Psoas muscle (tissue), 7 donors: ENCODE measurements at regions not wholly inside any gene's neighbourhood (a gene's known extent, or its start where the extent isn't known, plus 50 kb on each side); places are given as distances from the start of the nearest gene placed in this dataset.

ENCODE experiments used
- ATAC-seq, 4 donors: fragments of 200-7000 bp; cut with Tn5 transposase; one replicate each; pipeline ENCODE4 v1.9.1; 2020; ENCODE audit warnings: moderate library complexity in 3 of 4, mild to moderate bottlenecking in 2 of 4
- DNase-seq, 2 donors: peaks; one replicate each; pipeline ENCODE4 v3.0.0-alpha.2; 2020
- H3K27ac ChIP-seq: fragments of 200-600 bp; one replicate; pipeline ENCODE4 v1.8.0; 2022
- H3K27me3 ChIP-seq, 3 donors: fragments of 200-600 bp in 1 of 3; one replicate each; pipeline versions ENCODE4 v1.6.1 to v1.8.0; 2013 to 2022; ENCODE audit warnings: low read length in 2 of 3, mild to moderate bottlenecking in 2 of 3, moderate library complexity in 1 of 3; ENCODE audit not compliant: insufficient read depth in 3 of 3
- H3K36me3 ChIP-seq, 2 donors: fragments of 200-600 bp in 1 of 2; one replicate each; pipeline versions ENCODE4 v1.6.1 to v1.8.0; 2013 to 2022; ENCODE audit warnings: low read depth in 1 of 2, mild to moderate bottlenecking in 1 of 2, moderate library complexity in 1 of 2; ENCODE audit not compliant: insufficient read depth in 1 of 2
- H3K4me1 ChIP-seq: fragments of 200-600 bp; one replicate; pipeline ENCODE4 v1.8.0; 2022
- H3K4me3 ChIP-seq: fragments of 200-600 bp; one replicate; pipeline ENCODE4 v1.8.0; 2022; ENCODE audit warnings: mild to moderate bottlenecking
- H3K9me3 ChIP-seq: fragments of 200-600 bp; one replicate; pipeline ENCODE4 v1.8.0; 2022
- CTCF ChIP-seq: fragments of 200-600 bp; IDR thresholded peaks from one replicate; pipeline ENCODE4 v1.8.0; 2022; ENCODE audit warnings: antibody characterized with exemption
- WGBS, 3 donors: extraction: QIAGEN DNeasy Blood & Tissue Kit; methylation state at CpG; one replicate each; pipeline versions ENCODE4 v1.1.6 to v1.1.7; 2013; 5-methylcytosine and 5-hydroxymethylcytosine counted together
- intact Hi-C, 2 donors: fragments of 100-400 bp; cut with DNase I; formaldehyde crosslinking; loops; one replicate each; pipeline versions ENCODE4 v1.11.0 to v1.14.2; 2022
- donor health status: healthy with polysubstance abuse.
- donor health status: DM: no; HTN: no; CAD: no; lungs with moderate emphysema.
- donor health status: Bipolar disorder and iron deficiency.
- donor health status: healthy.
- donor health status: DM: yes; HTN: yes; CAD: no.
- donor health status: DM: no; HTN: no; CAD: no.
- donor health status: DM: yes; HTN: yes; CAD: no.

DNA sequence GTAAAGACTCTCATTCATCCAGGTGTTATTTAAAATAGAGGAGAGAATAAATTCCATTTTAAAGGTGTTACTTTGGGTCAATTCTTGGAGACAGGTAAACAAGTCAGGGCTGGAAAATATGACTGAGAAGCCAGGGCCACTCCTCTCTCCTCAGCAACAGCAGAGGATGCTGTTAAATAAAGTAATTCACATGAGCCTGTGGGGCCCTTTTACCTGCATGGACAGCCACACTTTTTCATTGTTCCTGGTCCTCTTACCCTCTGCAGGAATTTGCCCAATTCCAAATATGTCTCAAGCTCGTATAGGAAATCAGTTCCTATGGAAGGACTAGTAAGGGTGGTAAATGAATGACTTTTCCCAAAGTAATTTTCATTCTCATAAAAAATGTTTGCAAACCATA, 420.1 kb upstream of the KLF6 start:
- DNase-seq, result no peak
- H3K27ac ChIP-seq, result no peak overlapping the region
- WGBS, 3 donors, result 89 to 100% (median 91%) methylated on average over 1 of the region's 1 CpG
- H3K9me3 ChIP-seq, result no peaks in the 10 kb centered on the region
- no peak for ATAC-seq
- intact Hi-C loops, result no loop called here
- TF ChIP-seq CTCF, result no peak
- no peak overlapping the region for H3K4me3 ChIP-seq
- no peaks in the 10 kb centered on the region for H3K36me3 ChIP-seq
- H3K27me3 ChIP-seq, result no peaks in the 10 kb centered on the region
- H3K4me1 ChIP-seq, result no peaks in the 10 kb centered on the region

- 43 to 57% (median 50%) methylated on average over 1 of the region's 1 CpG for WGBS, 3 donors
- TF ChIP-seq CTCF, result no peak
- ATAC-seq, result no peak
- no peaks in the 10 kb centered on the region for H3K27me3 ChIP-seq
- H3K4me1 ChIP-seq, result peaks cover 7% of the 10 kb centered on the region
- H3K9me3 ChIP-seq, result no peaks in the 10 kb centered on the region
- no peaks in the 10 kb centered on the region for H3K36me3 ChIP-seq
- no peak for DNase-seq
- intact Hi-C loops, result no loop called here
- no peak overlapping the region for H3K27ac ChIP-seq
- H3K4me3 ChIP-seq, result no peak overlapping the region
These were observed 417.9 kb upstream of the KLF6 start for GRCh38 chr10:4202938-4203337.

DNA sequence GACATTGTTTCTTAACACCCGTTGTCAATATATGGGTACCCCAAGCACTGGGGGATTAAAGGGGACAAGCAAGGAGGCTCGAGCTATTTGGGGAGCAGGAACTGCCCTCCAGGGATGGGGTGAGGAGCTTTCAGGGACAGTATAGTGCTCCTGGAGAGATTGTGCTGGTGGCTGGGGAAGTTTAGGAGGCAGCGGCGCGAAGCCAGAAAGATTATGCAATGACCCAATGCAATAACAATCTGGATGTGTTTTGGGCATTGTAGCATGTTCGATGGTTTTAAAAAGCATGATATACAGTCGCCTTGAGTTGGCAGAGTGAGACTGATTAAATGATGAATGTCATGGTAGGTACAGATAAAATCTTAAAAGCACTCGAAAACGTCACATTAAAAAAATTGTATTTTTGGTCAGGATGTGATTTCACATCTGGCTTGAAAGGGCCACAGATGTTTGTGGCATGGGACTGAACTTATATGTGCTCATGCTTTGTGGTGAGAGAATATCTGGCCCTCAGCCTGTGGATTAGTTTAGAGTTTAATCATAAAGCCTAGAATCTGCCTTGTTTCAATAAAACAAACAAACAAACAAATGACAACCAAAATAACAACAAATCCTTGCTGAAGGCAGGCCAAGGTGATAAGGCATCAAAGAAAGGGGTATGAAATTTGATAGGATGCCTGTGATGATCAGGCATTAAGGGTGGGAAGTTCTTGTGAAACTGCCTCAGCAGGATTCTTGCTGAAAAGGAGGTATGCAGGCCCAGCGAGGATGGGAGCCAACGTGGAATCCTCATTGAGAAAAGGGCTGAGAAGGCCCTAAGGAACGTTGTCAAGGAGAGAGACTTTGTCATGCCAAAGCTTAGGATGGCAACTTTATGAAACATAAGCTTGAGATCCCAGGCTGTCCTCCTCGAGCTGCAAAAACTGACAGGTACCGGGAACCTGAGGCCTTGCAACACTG, 417.1 kb upstream of the KLF6 start:
- no peak for DNase-seq
- WGBS, 3 donors, result 61 to 72% (median 62%) methylated on average over 14 of the region's 14 CpGs
- H3K36me3 ChIP-seq, result no peaks in the 10 kb centered on the region

GRCh38 chr10:4199196-4199595, 414.2 kb upstream of the KLF6 start:
- Histone ChIP-seq H3K27me3 (no peaks in the 10 kb centered on the region), H3K36me3 (no peaks in the 10 kb centered on the region), H3K4me1 (peaks cover 26% of the 10 kb centered on the region), H3K27ac (no peak overlapping the region), H3K4me3 (no peak overlapping the region), H3K9me3 (no peaks in the 10 kb centered on the region)
- intact Hi-C loops, result no loop called here
- no peak for DNase-seq
- 89 to 92% (median 92%) methylated on average over 2 of the region's 2 CpGs for WGBS, 3 donors
- no peak for TF ChIP-seq CTCF
- no peak for ATAC-seq

More for the DNA sequence above, 417.1 kb upstream of the KLF6 start:
- Histone ChIP-seq H3K27ac (no peak overlapping the region), H3K9me3 (no peaks in the 10 kb centered on the region), H3K27me3 (no peaks in the 10 kb centered on the region), H3K4me3 (no peak overlapping the region), H3K4me1 (peaks cover 15% of the 10 kb centered on the region)
- intact Hi-C loops, result no loop called here
- no peak for TF ChIP-seq CTCF
- ATAC-seq, result no peak
